ENCODE measurements at regions not wholly inside any gene's neighbourhood (a gene's known extent, or its start where the extent isn't known, plus 50 kb on each side); places are given as distances from the start of the nearest gene placed in this dataset.

DNA sequence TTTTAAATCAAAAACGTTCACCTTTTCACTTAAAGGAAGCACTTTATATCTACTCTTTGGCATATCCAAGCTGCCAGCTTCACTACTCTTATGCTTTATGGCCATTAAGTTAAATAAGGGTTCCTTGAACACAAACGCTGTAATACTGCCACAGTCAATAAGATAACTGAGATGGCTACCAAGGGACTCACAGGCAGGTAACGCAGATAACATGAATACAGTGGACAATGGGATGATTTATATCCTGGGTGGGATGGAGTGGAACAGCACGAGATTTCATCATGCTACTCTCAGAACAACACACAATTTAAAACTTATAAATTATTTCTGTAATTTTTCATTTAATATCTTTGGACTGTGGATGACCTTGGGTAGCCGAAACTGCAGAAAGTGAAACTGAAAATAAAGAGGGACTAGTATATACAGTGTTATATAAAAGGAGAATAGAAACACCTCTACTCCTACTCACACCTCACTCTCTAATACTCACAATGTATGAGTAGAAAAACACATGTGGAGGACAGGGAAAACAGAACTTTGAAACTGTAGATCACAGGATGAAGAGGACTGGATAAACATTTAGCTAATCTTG, 367.3 kb downstream of the C12orf50 start:
- no peak for TF ChIP-seq EZH2 (IDR thresholded peaks at IDR 0.05; ENCODE audit: borderline replicate concordance, low read depth, low read length, severe bottlenecking)
- TF ChIP-seq POLR2A (IDR thresholded peaks at IDR 0.05; ENCODE audit: low read depth, low read length): no peak
- TF ChIP-seq, protein P1, sequence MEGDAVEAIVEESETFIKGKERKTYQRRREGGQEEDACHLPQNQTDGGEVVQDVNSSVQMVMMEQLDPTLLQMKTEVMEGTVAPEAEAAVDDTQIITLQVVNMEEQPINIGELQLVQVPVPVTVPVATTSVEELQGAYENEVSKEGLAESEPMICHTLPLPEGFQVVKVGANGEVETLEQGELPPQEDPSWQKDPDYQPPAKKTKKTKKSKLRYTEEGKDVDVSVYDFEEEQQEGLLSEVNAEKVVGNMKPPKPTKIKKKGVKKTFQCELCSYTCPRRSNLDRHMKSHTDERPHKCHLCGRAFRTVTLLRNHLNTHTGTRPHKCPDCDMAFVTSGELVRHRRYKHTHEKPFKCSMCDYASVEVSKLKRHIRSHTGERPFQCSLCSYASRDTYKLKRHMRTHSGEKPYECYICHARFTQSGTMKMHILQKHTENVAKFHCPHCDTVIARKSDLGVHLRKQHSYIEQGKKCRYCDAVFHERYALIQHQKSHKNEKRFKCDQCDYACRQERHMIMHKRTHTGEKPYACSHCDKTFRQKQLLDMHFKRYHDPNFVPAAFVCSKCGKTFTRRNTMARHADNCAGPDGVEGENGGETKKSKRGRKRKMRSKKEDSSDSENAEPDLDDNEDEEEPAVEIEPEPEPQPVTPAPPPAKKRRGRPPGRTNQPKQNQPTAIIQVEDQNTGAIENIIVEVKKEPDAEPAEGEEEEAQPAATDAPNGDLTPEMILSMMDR (IDR thresholded peaks at IDR 0.05; ENCODE audit: extremely low read depth in 1 of 2, insufficient read depth in 1 of 2, low read depth in 1 of 2, low read length in 2 of 2): no peak
- TF ChIP-seq JUN (IDR thresholded peaks at IDR 0.05; ENCODE audit: borderline replicate concordance, insufficient read depth, insufficient read length, low read depth): no peak
- TF ChIP-seq, protein P2, sequence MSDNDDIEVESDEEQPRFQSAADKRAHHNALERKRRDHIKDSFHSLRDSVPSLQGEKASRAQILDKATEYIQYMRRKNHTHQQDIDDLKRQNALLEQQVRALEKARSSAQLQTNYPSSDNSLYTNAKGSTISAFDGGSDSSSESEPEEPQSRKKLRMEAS (IDR thresholded peaks at IDR 0.05; ENCODE audit: insufficient read depth, insufficient read length): no peak
- TF ChIP-seq FOS (IDR thresholded peaks at IDR 0.05; ENCODE audit: borderline replicate concordance, insufficient read depth, low read length): no peak
- TF ChIP-seq POLR2AphosphoS5 (IDR thresholded peaks at IDR 0.05; ENCODE audit: insufficient read depth, low read depth, low read length): no peak

Measured in endothelial cell of umbilical vein (primary cell).